T-helper 2 cell treated with Interferon-gamma antibody and Interleukin-4, amounts not matched to agents 100 ng/mL and 5 ng/mL, for 36 hours (primary cell): ENCODE measurements at regions not wholly inside any gene's neighbourhood (a gene's known extent, or its start where the extent isn't known, plus 50 kb on each side); places are given as distances from the start of the nearest gene placed in this dataset.

Experiments
- intact Hi-C: fragments of 100-400 bp; cut with micrococcal nuclease; formaldehyde crosslinking; loops from one replicate; pipeline ENCODE4 v1.15.1; 2023

DNA sequence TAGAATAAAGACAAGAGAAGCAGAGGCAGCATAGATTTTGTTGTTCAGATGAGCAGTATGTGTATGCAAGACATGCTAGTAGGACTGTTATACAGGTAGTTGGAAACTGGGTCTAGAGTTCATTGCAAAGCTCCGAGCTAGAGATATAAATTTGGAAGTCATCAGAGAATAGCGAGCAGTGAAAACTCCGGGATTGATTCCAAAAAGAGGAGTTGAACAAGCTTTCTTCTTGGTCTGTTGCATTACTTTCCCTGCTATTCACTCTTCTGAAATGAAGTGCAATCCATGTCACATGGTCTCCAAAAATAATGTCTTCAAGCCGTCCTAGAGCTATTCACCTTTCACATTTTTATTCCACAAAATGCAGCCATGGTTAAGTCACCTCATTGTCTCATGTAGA lies 67.9 kb upstream of the ZNF462 start:
- intact Hi-C loops = no loop called here

- intact Hi-C loops = no loop called here
Observed at GRCh38 chr9:106796771-106797170, 66.2 kb upstream of the ZNF462 start.

- intact Hi-C loops = no loop called here
Observed at GRCh38 chr9:106797299-106797698, 65.7 kb upstream of the ZNF462 start.

DNA sequence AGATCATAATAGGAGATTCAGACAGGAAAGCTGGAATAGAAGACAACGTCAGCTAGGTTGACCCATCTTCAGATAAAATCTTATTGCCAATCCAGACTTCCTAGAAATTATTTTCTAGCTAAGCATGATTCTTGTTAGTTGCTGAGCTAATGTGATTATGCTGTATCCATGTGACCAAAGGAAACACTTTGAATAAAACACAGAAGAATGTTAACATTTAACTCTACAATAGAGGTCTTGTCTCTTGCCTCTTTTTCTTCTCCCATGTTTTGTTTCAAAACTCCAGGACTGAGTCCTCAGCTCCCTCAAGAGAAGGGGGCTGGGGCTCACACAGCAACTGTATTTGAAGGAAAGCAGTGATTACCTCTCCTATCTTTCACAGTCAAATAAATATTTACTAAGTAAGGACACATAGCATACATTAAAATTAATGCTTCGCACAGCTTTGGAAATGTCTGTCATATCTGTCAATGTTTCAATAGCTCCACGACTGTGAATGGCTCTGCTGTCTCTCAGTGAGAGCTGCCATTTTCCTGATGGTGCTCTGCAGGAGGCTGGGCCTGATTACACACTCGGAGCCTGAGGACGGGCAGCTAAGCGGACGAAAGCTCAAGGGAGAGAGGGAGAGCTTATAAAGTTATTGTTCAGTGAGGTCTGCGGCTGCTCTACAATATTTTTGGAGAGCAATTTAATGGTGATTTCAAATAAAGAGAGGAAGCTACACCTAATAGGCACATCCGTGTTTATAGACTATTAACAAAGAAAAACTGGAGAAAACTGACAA lies 64.8 kb upstream of the ZNF462 start:
- intact Hi-C loops = no loop called here

GRCh38 chr9:106799152-106799551 lies 63.8 kb upstream of the ZNF462 start:
- intact Hi-C loops = no loop called here

DNA sequence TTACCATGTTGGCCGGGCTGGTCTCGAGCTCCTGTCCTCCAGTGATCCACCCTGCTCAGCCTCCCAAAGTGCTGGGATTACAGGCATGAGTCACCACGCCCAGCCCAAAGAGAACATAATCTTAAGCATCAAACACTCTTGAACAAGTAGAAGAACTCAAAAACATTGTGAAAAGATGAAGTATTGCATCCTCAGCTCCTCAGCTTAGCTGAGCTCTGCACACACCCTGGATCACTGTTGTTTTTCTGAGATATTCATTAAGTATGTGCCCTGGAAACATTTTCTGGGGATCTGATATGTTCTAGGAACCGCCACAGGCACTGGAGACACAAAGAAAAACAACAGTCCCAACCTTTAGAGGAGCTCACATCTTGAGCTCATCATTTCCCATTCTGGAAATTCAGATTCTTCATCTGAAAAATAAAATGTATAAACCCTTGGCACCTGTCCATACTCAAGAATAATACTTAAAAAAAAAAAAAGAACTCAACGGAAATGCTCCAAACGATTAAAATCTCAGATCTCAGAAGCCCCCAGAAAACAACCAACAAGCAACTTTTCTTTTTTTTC lies 62.2 kb upstream of the ZNF462 start:
- intact Hi-C loops = no loop called here

DNA sequence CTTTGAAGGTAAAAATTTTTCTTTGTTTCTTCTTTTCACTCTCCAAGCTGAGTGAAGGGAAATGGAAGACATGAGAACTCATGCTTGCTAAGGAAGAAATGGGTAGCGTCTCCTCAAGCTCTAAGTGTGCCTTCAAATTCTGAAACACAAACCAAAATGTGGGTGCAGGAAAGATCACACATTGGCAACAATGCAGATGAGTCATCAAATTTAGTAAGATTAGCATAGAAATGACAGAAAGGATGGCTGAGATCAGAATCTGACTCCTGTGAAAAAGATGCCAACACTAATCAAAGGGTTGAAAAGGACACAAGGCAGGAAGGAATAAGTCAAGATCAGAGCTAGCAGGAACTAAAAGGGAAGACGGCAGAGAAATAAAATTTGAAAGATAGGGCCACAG lies 61.1 kb upstream of the ZNF462 start:
- intact Hi-C loops = no loop called here
